ENCODE measurements at regions not wholly inside any gene's neighbourhood (a gene's known extent, or its start where the extent isn't known, plus 50 kb on each side); places are given as distances from the start of the nearest gene placed in this dataset.

DNA sequence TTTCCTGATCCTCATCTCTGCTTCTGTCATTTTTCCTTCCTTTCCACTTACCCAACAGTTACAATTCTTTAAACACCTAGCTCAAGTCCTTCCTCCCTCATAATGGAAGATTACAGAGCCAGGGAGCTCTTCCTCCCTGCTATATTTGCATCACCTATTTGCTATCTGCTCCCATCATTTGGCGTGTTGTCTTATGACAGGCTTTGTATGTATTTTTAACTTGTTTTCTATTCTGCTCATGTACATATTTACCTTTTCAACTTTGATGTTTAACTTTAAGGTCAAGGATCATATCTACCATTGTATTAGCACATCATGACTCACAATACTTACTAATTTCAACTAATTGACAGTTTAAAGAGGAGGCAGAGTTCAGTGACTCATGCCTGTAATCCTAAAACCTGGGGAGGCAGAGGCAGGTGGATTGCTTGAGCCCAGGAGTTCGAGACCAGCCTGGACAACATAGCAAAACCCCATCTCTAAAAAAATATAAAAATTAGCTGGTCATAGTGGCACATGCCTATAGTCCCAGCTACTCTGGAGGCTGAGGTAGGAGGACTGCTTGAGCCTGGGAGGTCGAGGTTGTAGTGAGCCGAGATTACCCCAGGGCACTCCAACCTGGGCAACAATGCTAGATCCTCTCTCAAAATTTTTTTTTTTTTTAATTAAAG is 92.5 kb upstream of the FOXN2 start (continued):
- TF ChIP-seq, protein P1, sequence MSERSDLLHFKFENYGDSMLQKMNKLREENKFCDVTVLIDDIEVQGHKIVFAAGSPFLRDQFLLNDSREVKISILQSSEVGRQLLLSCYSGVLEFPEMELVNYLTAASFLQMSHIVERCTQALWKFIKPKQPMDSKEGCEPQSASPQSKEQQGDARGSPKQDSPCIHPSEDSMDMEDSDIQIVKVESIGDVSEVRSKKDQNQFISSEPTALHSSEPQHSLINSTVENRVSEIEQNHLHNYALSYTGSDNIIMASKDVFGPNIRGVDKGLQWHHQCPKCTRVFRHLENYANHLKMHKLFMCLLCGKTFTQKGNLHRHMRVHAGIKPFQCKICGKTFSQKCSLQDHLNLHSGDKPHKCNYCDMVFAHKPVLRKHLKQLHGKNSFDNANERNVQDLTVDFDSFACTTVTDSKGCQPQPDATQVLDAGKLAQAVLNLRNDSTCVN (CRISPR knock-in tag; IDR thresholded peaks at IDR 0.05; ENCODE audit: borderline replicate concordance) = no peak
- TF ChIP-seq, protein P2, sequence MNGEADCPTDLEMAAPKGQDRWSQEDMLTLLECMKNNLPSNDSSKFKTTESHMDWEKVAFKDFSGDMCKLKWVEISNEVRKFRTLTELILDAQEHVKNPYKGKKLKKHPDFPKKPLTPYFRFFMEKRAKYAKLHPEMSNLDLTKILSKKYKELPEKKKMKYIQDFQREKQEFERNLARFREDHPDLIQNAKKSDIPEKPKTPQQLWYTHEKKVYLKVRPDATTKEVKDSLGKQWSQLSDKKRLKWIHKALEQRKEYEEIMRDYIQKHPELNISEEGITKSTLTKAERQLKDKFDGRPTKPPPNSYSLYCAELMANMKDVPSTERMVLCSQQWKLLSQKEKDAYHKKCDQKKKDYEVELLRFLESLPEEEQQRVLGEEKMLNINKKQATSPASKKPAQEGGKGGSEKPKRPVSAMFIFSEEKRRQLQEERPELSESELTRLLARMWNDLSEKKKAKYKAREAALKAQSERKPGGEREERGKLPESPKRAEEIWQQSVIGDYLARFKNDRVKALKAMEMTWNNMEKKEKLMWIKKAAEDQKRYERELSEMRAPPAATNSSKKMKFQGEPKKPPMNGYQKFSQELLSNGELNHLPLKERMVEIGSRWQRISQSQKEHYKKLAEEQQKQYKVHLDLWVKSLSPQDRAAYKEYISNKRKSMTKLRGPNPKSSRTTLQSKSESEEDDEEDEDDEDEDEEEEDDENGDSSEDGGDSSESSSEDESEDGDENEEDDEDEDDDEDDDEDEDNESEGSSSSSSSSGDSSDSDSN (CRISPR knock-in tag; IDR thresholded peaks at IDR 0.05) = no peak
- TF ChIP-seq, protein P3, sequence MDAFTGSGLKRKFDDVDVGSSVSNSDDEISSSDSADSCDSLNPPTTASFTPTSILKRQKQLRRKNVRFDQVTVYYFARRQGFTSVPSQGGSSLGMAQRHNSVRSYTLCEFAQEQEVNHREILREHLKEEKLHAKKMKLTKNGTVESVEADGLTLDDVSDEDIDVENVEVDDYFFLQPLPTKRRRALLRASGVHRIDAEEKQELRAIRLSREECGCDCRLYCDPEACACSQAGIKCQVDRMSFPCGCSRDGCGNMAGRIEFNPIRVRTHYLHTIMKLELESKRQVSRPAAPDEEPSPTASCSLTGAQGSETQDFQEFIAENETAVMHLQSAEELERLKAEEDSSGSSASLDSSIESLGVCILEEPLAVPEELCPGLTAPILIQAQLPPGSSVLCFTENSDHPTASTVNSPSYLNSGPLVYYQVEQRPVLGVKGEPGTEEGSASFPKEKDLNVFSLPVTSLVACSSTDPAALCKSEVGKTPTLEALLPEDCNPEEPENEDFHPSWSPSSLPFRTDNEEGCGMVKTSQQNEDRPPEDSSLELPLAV (CRISPR knock-in tag; conservative IDR thresholded peaks at IDR 0.05; ENCODE audit: low read depth) = peak; percentile 54; the same call in 1 of the 2 replicates
- TF ChIP-seq KLF15 (CRISPR knock-in tag; IDR thresholded peaks at IDR 0.05; ENCODE audit: borderline replicate concordance) = no peak; the same call in 1 of the 2 replicates
- no peak for TF ChIP-seq ZNF546 (CRISPR knock-in tag; conservative IDR thresholded peaks at IDR 0.05)
- TF ChIP-seq THAP11 (CRISPR knock-in tag; IDR thresholded peaks at IDR 0.05) = peak; percentile 81
- TF ChIP-seq ASH2L (IDR thresholded peaks at IDR 0.05; ENCODE audit: insufficient read length, low read depth, low read length) = peak; percentile 86
- TF ChIP-seq, protein P4, sequence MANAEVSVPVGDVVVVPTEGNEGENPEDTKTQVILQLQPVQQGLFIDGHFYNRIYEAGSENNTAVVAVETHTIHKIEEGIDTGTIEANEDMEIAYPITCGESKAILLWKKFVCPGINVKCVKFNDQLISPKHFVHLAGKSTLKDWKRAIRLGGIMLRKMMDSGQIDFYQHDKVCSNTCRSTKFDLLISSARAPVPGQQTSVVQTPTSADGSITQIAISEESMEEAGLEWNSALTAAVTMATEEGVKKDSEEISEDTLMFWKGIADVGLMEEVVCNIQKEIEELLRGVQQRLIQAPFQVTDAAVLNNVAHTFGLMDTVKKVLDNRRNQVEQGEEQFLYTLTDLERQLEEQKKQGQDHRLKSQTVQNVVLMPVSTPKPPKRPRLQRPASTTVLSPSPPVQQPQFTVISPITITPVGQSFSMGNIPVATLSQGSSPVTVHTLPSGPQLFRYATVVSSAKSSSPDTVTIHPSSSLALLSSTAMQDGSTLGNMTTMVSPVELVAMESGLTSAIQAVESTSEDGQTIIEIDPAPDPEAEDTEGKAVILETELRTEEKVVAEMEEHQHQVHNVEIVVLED (CRISPR knock-in tag; IDR thresholded peaks at IDR 0.05; ENCODE audit: borderline replicate concordance) = peak; percentile 63; the same call in 1 of the 2 replicates
- TF ChIP-seq SSRP1 (CRISPR knock-in tag; IDR thresholded peaks at IDR 0.05) = peak; percentile 33; the same call in 1 of the 2 replicates
- TF ChIP-seq, protein P5, sequence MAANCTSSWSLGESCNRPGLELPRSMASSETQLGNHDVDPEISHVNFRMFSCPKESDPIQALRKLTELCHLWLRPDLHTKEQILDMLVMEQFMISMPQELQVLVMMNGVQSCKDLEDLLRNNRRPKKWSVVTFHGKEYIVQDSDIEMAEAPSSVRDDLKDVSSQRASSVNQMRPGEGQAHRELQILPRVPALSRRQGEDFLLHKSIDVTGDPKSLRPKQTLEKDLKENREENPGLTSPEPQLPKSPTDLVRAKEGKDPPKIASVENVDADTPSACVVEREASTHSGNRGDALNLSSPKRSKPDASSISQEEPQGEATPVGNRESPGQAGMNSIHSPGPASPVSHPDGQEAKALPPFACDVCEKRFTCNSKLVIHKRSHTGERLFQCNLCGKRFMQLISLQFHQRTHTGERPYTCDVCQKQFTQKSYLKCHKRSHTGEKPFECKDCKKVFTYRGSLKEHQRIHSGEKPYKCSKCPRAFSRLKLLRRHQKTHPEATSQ (CRISPR knock-in tag; IDR thresholded peaks at IDR 0.05; ENCODE audit: borderline replicate concordance) = peak; percentile 96; the same call in 1 of the 2 replicates
- TF ChIP-seq ZNF839 (CRISPR knock-in tag; IDR thresholded peaks at IDR 0.05; ENCODE audit: borderline replicate concordance) = no peak
- no peak for TF ChIP-seq ZNF883 (CRISPR knock-in tag; IDR thresholded peaks at IDR 0.05; ENCODE audit: not compliant biosample characterization)
- peak; percentile 93 for TF ChIP-seq HOXA5 (CRISPR knock-in tag; IDR thresholded peaks at IDR 0.05)
- TF ChIP-seq NR3C1 (CRISPR knock-in tag; IDR thresholded peaks at IDR 0.05) = no peak
- TF ChIP-seq ZFAT (CRISPR knock-in tag; conservative IDR thresholded peaks at IDR 0.05) = no peak
- TF ChIP-seq AKAP8 (CRISPR knock-in tag; IDR thresholded peaks at IDR 0.05) = peak; percentile 46; the same call in 1 of the 2 replicates
- peak; percentile 98 for TF ChIP-seq ZNF7 (CRISPR knock-in tag; IDR thresholded peaks at IDR 0.05)
- TF ChIP-seq, protein P6, sequence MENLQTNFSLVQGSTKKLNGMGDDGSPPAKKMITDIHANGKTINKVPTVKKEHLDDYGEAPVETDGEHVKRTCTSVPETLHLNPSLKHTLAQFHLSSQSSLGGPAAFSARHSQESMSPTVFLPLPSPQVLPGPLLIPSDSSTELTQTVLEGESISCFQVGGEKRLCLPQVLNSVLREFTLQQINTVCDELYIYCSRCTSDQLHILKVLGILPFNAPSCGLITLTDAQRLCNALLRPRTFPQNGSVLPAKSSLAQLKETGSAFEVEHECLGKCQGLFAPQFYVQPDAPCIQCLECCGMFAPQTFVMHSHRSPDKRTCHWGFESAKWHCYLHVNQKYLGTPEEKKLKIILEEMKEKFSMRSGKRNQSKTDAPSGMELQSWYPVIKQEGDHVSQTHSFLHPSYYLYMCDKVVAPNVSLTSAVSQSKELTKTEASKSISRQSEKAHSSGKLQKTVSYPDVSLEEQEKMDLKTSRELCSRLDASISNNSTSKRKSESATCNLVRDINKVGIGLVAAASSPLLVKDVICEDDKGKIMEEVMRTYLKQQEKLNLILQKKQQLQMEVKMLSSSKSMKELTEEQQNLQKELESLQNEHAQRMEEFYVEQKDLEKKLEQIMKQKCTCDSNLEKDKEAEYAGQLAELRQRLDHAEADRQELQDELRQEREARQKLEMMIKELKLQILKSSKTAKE (CRISPR knock-in tag; IDR thresholded peaks at IDR 0.05; ENCODE audit: borderline replicate concordance) = peak; percentile 91
